GM21447 (cell line): ENCODE measurements at regions not wholly inside any gene's neighbourhood (a gene's known extent, or its start where the extent isn't known, plus 50 kb on each side); places are given as distances from the start of the nearest gene placed in this dataset.
"Not testable (repeated sequence)": the region's sequence is repeated elsewhere in the genome, so short reads cannot be mapped to it uniquely, and the experiment has no call there.

Experiments
- ATAC-seq: cut with Tn5 transposase; IDR thresholded peaks from one replicate; pipeline ENCODE4 v1.9.1; 2021; ENCODE audit not compliant: unreplicated experiment

DNA sequence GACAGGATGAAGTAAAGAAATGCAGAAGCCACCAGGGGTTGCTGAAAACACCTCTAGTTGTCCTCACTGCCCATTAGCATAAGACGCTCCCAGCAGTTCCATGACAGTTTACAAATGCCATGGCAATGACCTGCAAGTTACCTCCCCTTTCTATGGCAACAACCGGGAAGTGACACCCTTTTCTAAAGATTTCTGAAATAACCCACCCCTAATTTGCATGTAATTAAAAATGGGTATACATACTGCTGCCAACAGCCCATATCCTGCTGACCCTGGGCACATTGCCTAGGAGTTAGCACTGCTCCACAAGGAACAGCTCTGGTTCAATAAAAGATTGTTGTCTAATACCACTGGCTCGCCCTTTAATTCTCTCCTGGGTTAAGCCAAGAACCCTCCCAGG is 178.3 kb upstream of the LRATD1 start:
- ATAC-seq, result no peak

DNA sequence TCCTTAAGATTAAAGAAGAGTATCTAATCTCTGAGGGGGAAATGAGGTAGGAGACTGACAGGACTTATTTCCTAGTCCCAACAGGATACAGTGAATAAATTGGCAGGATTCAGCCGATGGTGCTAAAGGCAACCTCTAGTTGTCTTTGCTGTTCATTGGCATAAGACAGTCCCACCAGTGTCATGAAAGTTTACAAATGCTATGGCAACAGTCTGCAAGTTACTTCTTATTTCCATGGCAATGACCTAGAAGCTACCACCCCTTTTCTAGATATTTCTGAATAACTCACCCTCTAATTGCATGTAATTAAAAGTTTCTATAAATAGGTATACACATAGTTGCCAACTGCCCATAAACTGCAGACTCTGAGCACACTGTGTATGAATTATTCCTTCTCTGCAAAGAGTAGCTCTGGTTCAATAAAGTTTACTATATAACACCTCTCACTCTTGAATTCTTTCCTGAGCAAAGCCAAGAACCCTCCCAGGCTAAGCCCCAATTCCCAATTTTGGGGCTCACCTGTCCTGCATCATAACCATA is 172.7 kb upstream of the LRATD1 start:
- no peak for ATAC-seq

DNA sequence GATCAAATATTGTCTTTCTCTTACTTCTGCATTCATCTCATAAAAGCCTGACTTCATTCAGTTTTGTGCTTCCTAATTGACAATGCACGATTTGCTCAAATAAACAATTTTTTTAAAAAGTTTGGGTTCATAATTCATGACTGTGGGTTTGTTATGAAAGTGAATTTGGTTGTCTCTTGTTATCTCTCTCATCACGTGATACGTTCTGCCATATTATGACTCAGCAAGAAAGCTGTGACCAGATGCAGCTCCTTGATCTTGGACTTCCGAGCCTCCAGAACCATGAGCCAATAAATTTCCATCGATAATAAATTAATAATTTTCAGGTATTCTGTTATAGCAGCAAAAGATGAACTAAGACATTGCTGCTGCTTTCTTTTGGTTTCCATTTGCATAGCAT is 156.5 kb upstream of the LRATD1 start:
- no peak for ATAC-seq

DNA sequence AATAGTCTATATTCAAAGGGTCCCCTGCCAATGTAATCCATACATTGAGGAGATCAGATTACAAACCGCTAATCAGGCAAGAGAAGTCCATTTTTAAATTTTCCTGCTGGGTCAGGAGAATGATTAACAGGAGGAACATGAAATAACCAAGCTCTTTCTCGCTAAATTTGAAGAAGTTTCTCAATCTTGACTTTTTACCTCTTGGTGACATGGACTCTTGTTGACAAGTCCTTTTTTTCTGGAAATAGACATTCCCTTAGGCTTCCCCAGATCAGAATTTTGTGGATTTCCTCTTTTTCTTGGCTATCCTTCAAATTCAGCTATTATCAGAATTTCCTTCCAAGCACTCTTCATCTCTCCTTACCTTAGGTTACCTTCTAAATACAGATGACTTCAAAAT is 153.0 kb upstream of the LRATD1 start:
- ATAC-seq, result no peak

DNA sequence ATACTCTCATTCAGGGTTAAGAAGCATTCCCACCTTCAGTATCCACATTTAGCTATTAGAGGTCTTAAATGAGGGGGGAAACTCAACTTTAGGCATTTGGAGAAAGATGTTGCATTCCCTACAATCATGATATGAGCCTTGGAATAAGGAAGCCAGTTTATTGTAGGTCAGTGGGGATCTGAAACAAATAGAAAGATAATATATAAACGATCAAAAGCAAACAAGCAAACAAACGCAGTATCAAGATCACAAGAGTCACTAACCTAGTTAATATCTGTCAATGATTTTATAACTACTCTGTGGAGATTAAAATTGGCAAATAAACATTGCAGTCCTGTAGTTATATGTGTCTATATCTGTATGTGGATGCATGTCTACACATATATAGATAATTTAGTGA is 152.4 kb upstream of the LRATD1 start:
- ATAC-seq, result no peak

DNA sequence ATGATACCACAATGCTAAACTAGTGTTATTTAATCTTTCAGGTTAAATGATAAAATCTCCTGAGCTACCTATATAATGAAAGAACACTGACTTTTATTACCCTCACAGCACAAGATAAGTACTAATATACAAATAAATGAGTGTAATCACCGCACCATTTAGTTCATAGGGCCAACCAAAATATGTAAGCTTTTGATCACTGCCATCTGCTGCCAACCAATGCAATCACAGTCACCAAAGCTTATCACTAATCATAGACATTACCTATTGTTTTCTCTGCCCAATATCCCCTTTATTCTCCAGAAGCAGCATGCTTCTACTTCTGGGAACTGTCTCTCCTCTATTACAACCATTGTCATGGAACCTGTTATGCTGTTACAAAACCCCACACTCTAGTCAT is 151.6 kb upstream of the LRATD1 start:
- no peak for ATAC-seq

DNA sequence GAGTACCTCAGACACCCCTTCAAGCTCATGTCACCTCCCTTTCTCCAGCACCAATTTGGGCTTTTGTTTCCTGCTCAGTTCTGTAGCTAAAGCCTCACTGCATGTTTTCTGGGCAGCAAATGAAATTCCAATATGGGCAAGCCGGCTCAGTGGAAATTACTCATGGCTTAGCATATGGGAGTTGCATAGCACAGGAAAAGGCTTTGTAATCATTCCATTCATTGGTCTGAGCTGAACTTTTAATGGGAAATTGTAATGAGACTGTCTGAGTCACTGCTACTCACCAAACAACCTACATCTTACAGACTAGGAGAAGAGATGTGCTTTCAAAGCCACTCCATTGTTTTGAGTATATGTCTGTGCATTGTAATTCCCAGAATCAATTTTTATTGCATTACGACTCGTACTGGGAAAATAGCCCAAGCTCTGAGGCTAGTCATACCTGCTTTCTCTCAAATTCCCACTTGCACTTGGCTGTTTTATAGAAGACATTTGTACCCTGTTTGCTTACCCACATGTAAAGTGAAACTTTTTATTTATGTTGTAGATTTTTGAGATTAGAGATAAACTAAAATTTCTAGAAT is 139.5 kb upstream of the LRATD1 start:
- ATAC-seq, result no peak

DNA sequence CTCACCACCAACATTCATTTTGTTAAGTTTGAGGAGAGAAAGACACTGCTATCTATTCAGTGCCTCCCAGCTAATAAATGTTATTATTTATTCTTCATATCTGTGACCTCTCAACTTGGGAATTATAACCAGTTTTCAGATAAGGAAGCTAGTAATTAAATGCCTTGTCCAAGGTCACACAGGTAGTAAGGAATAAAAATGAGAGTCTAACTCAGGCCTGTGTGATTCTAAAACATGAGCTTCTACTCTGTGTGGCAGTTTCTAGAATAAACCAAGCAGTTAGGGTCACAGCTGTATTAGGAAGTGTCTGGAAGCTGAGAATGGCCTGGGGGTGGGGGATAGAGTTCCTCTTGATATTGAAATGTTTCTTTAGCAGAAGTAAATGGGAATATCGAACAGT is 137.8 kb upstream of the LRATD1 start:
- no peak for ATAC-seq

DNA sequence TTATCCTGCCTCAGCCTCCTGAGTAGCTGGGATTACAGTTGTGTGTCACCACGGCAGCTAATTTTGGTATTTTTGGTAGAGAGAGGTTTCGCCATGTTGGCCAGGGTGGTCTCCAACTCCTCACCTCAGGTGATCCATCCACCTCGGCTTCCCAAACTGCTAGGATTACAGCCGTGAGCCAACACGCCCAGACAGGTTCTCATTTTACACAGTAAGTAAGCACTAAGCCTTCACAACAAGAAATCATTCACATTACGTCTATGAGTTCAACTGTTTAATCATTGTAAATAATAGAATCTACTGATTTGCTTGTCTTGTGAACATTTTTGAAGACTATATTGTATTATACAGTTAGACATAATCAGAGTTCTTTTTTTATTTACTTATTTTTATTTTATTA is 131.5 kb upstream of the LRATD1 start:
- ATAC-seq, result no peak

DNA sequence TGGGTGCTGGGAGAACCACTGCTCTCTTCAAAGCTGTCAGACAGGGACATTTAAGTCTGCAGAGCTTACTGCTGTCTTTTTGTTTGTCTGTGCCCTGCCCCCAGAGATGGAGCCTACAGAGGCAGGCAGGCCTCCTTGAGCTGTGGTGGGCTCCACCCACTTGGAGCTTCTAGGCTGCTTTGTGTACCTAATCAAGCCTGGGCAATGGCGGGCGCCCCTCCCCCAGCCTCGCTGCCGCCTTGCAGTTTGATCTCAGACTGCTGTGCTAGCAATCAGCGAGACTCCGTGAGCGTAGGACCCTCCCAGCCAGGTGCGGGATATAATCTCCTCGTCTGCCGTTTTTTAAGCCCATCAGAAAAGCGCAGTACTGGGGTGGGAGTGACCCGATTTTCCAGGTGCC is 125.6 kb upstream of the LRATD1 start:
- not testable (repeated sequence) for ATAC-seq

DNA sequence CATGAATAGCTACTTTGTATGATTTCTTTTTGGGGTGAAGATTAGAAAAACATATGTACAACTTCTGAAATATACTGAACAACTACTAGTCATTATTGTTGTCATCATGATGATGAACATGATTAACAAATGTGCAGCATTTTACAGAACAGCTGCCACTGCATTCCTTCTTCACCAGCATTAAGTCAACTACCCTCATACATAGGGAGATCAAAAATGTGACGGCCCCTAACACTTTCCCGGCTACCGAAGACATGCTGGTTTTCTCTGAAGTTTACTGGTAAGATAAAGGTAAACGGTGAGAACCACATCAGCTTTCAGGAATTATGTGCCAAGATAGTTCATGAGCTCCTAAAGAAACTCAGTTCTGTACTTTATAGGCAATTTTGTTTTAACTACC is 121.0 kb upstream of the LRATD1 start:
- no peak for ATAC-seq

DNA sequence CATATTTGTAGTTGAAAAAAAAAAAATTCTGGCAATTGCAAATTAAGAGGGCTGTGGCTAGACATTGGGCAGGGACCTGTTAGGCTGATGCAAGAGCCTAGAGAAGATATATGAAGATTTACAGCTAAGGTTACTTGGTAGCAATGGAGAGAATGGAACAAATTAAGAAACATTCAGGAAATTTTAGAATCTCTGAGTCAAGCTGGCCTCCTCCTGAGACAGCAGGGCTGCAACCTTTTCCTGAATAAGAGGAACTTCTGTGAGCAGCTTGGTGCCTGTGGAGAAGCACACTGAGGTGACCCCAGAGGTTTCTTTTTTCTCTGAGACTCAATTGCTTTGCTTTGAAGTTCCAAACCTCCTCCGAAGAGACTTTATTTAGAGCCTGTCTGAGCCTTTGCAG is 118.6 kb upstream of the LRATD1 start:
- no peak for ATAC-seq

DNA sequence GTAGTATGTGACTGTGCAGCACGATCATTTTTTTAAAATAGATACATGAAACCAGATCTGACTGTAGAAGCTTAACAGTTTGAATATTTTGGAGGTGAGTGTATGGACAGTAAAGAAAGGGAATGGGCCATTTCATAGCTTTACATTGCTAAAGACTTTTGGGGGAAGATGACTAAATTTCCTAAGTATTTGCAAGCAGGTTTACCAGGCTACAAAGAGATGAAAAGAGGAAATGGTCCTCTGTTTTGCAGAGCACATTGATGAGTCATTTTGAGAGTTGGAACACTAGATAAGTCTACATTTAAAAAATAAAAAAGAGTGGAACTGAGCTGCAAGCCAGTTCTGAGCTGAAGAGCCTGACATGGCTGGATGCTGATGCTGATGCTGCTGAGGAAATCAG is 115.7 kb upstream of the LRATD1 start:
- ATAC-seq, result no peak

DNA sequence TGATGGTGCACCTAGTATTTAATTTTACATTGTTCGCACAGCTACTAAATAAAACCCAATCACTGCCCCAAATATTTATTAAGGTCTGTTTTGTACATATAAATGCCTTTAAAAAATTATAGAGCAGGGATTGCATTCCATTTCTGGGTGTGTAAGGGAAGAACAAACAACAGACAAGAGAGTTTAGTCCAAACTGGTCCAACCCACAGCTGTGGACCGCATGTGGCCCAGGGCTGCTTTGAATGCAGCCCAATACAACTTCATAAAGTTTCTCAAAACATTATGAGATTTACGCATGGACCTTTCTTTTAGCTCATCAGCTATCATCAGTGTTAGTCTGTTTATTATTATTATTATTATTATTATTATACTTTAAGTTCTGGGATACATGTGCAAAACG is 114.8 kb upstream of the LRATD1 start:
- no peak for ATAC-seq

DNA sequence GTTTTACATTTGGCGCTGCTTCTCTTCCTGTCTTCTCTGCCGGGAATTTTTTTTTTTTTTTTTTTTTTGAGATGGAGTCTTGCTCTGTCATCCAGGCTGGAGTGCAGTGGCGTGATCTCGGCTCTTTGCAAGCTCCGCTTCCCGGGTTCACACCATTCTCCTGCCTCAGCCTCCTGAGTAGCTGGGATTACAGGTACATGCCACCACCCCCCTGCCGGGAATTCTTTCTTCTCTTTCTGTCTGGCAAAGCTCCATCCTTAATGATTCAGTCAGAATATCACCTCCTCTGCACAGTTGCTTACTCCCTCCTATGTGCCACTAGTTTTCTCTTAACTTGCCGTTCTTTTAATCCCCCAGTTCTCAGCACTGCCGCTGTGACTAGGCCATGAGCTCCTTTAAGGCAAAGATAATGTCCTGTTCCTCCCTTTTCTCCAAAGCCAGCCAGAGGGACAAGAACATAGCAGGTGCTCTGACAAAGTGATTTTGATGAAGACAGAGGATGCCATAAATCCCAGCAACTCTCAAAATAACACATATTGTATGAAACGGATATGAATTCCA is 112.1 kb upstream of the LRATD1 start:
- no peak for ATAC-seq

DNA sequence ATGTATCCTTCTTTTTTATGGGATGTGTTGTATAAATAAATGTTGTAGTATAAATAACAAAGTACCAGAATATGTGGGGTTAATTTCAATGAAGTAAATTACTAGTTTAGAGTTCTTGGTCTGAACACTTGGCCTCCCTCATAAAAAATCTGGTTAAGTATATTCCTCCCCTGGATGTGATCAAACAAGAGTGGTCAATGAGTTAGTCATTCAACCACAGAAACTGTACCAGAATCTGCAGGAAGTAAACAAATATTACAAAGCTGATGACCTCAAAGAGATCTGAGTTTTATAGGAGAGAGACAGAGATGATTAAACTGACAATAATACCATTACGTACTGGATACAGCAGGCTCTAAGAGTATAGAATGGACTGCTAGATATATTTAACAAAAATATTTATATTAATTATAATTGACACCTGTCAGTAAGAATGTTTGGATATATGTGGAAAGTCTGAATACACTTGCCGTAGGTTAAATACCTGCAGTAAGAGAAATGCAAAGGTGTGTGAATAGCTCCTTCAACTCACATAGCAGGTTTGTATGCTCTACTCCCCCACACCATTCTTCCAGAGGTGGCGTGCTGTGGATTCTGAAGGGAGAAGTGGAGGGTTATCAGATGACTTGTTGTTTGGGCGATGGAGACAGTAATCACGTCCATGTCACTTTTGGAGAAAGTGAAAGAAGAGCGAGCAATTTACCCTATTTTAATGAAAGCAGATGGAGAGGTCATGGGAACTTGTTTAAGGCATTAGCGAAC is 108.3 kb upstream of the LRATD1 start:
- ATAC-seq, result no peak

DNA sequence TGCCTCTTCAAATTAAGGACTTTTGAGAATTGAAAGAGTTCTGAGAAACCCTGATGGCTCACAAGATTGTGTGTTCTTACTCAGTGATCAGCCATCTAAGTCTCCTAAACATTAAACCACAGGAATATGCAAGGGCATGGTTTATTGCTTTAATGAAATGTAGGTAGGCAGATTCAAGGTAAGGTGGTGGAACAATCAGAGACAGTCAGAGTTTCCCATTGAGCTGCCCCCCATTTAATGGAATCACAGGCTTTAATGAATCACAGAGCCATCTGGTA is 107.8 kb upstream of the LRATD1 start:
- no peak for ATAC-seq

DNA sequence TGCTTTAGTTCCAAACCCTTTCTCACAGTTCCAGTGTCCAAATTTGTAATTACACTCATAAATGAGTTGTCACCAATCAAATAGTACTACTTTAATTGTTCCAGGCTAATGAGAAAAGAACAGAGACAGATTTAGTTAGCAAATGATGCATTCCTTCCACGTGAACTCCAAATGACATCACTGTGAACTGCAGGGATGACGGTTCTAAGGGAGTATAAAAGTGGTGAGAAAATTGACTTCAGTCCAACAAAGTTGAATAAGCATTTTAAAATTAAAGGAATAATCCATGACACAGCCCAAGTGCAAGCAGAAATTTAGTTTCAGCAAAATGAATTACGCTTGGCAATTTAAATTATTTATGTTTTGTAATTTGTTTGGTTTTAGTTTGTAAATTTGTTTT is 102.0 kb upstream of the LRATD1 start:
- no peak for ATAC-seq

DNA sequence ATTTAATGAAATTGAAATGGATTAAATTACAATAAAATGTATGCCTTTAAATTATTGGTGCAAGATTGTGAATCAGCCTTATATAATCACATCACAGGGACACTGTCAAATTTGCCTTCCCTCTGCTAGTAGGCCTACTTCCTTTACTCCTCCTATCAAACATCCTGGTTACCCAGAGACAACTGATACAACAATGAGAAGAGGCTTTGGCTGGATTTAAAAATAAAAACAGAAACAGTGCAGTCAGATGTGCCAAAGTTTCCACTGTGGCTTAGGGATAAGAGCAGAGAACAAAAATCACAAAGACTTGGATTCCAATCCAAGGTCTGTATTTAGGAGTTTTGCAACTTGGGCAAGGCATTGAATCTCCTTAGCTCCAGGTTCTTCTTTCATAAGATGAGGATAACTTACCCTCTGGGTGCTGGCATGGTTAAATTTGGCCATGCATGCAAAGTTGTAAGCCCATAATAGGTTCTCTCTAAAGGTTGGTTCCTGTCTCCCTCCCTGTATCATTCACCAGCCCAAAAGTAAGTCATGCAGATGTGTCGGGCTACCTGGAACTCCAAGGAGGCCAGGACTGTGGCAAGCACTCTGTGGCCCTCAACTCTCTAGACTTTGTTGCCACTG is 99.3 kb upstream of the LRATD1 start:
- no peak for ATAC-seq

DNA sequence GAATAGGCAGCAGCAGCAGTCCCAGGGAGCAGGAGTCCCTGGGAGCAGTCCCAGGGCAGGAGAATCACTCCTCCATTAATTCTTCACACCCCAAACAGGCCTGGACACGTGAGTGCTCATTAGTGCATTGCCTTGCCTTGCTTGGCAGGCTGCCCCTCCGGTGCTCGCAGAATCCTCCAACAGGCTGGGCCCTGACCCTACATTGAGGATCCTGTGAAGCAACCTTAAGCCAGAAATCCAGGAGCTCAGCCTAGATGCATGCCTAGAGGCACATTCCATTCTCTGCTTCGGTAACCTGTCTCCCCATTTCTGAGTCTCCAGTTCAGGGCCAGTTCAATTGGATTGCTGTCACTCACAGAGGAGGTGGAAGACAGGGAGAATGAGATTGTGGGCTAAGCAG is 97.4 kb upstream of the LRATD1 start:
- ATAC-seq, result no peak

DNA sequence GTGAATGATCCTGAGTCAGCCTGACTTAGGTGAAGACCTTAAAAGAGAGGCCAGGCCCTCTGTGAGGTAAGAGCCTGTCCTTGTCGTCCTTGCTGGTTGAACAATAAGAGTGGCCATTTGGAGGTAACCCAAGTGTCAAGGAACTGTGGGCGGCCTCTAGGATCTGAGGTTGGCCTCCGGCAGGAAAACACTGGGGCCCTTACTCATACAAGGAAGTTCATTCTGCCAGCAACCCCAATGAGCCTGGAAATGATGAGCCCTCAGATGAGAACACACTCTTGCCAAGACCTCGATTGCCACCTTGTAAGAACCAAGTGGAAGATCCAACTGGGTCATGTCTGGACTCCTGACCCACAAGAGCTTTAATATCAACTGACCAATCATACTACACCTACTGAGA is 95.5 kb upstream of the LRATD1 start:
- ATAC-seq, result no peak

DNA sequence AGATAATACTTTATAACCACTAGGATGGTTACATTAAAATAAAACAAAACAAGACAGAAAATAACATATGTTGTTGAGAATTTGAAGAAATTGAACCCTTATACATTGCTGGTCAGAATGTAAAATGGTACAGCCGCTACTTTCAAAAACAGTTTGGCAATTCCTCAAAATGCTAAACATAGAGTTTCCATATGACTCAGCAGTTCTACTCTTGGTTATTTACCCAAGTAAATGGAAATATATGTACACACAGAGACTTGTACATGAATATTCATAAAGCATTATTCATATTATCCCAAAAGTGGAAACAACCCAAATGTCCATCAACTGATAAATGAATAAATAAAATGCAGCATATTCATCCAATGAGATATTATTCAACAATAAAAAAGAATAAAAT is 92.5 kb upstream of the LRATD1 start:
- ATAC-seq, result no peak
